T-helper 17 cell (primary cell): ENCODE measurements at regions not wholly inside any gene's neighbourhood (a gene's known extent, or its start where the extent isn't known, plus 50 kb on each side); places are given as distances from the start of the nearest gene placed in this dataset.

Experiments used
- ATAC-seq: fragments of 150-1000 bp; cut with Tn5 transposase; 2 replicates; pipeline ENCODE4 v1.10.0; 2021; ENCODE audit warnings: mild to moderate bottlenecking, moderate library complexity
- DNase-seq, 3 donors: peaks; one replicate each; pipeline versions ENCODE4 v3.0.0 to v3.0.0-alpha.2; 2020 to 2021
- H3K9me3 ChIP-seq: one replicate; pipeline ENCODE4 v1.7.0; 2013; ENCODE audit warnings: low read length, mild to moderate bottlenecking; ENCODE audit not compliant: control insufficient read depth, poor library complexity, severe bottlenecking
- H3K27ac Mint-ChIP-seq: one replicate; pipeline ENCODE4 v1.8.0; 2022; ENCODE audit warnings: mild to moderate bottlenecking, moderate library complexity, mixed read lengths
- H3K27me3 Mint-ChIP-seq: one replicate; pipeline ENCODE4 v1.8.0; 2022; ENCODE audit warnings: mixed read lengths
- H3K36me3 Mint-ChIP-seq: one replicate; pipeline ENCODE4 v1.8.0; 2022; ENCODE audit warnings: low read depth, mixed read lengths
- H3K4me1 Mint-ChIP-seq: one replicate; pipeline ENCODE4 v1.8.0; 2022; ENCODE audit warnings: mild to moderate bottlenecking, mixed read lengths
- H3K4me3 Mint-ChIP-seq: one replicate; pipeline ENCODE4 v1.8.0; 2022; ENCODE audit warnings: mild to moderate bottlenecking, moderate library complexity, mixed read lengths

DNA sequence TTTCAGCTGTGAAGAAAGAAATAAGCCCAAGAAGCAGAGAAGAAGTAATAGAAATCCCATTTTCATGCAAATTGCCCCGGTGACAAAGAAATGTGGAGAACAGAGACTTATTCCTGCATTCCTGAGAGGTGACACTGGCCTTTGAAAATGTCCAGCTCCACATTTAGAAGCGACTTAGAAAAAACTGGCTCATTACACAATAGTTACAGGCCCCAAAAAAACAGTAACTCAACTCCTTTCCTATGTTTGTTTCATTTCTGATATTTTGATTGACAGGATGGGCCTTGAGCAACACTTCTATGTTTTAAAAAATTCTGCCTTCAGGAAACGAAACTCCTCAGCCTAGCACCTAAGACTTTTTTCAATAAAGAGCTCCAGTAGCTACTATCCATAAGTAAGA is 726.9 kb upstream of the TENM4 start:
- no peaks in the 10 kb centered on the region for H3K27me3 Mint-ChIP-seq
- ATAC-seq (no peak), DNase-seq (no peak)
- H3K4me1 Mint-ChIP-seq = no peaks in the 10 kb centered on the region
- no peaks in the 10 kb centered on the region for H3K36me3 Mint-ChIP-seq
- no peaks in the 10 kb centered on the region for H3K9me3 ChIP-seq
- no peak overlapping the region for H3K4me3 Mint-ChIP-seq
- no peak overlapping the region for H3K27ac Mint-ChIP-seq

- Mint-ChIP-seq H3K4me1 (no peaks in the 10 kb centered on the region), H3K36me3 (no peaks in the 10 kb centered on the region), H3K27me3 (no peaks in the 10 kb centered on the region), H3K27ac (no peak overlapping the region), H3K4me3 (no peak overlapping the region)
- DNase-seq = no peak
- H3K9me3 ChIP-seq = no peaks in the 10 kb centered on the region
- no peak for ATAC-seq
Observed at GRCh38 chr11:80165744-80166143, 724.9 kb upstream of the TENM4 start.

- no peaks in the 10 kb centered on the region for H3K4me1 Mint-ChIP-seq
- no peaks in the 10 kb centered on the region for H3K27me3 Mint-ChIP-seq
- no peak overlapping the region for H3K27ac Mint-ChIP-seq
- H3K4me3 Mint-ChIP-seq = no peak overlapping the region
- no peaks in the 10 kb centered on the region for H3K36me3 Mint-ChIP-seq
- H3K9me3 ChIP-seq = no peaks in the 10 kb centered on the region
- DNase-seq (no peak), ATAC-seq (no peak)
Observed at GRCh38 chr11:80163441-80163840, 722.6 kb upstream of the TENM4 start.

DNA sequence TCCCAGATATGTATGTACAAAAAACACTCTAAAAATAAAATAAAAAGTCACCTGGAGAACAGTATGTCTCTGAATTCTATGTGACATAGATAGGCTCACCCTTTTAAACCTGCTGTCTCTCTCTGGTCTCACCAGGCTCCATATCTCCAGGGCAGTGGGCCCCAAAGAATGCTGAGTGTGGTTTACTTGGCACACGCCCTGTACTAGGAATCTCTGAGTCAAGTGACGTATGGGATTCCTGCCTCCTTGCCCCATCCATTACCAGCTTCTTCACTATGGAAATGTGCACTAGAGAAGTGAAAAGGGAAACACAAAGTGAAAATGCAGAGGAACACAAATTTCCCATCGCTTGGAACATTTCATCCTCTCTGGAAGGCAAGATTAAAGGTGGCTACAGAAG is 722.2 kb upstream of the TENM4 start:
- Mint-ChIP-seq H3K4me3 (no peak overlapping the region), H3K27me3 (no peaks in the 10 kb centered on the region), H3K27ac (no peak overlapping the region), H3K36me3 (no peaks in the 10 kb centered on the region), H3K4me1 (no peaks in the 10 kb centered on the region)
- ATAC-seq (no peak), DNase-seq (no peak)
- no peaks in the 10 kb centered on the region for H3K9me3 ChIP-seq

GRCh38 chr11:80162387-80162786 is 721.6 kb upstream of the TENM4 start:
- ATAC-seq (no peak), DNase-seq (no peak)
- no peaks in the 10 kb centered on the region for H3K9me3 ChIP-seq
- no peaks in the 10 kb centered on the region for H3K27me3 Mint-ChIP-seq
- H3K36me3 Mint-ChIP-seq = no peaks in the 10 kb centered on the region
- no peak overlapping the region for H3K4me3 Mint-ChIP-seq
- no peak overlapping the region for H3K27ac Mint-ChIP-seq
- no peaks in the 10 kb centered on the region for H3K4me1 Mint-ChIP-seq

DNA sequence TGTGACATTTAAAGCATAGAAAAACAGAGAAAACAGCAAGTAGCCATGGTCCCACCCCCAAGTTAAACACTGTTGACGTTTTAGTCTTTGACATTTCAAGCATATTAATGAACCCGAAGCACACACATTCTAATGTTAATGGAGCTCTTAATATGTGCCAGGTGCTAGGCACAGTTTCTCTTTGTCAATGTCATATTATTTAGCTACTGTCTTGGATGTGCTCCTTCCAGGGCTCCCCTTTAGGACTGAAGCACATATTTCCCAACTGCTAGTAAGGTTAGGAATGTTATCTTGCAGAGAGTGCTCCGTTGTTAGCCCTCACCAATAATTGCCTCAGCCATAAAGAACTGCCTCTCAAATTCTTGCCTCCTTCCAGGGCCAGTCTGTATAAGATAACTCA is 716.6 kb upstream of the TENM4 start:
- no peaks in the 10 kb centered on the region for H3K9me3 ChIP-seq
- DNase-seq = no peak
- H3K4me1 Mint-ChIP-seq = no peaks in the 10 kb centered on the region
- H3K27ac Mint-ChIP-seq = no peak overlapping the region
- no peak overlapping the region for H3K4me3 Mint-ChIP-seq
- no peak for ATAC-seq
- no peaks in the 10 kb centered on the region for H3K36me3 Mint-ChIP-seq
- no peaks in the 10 kb centered on the region for H3K27me3 Mint-ChIP-seq

DNA sequence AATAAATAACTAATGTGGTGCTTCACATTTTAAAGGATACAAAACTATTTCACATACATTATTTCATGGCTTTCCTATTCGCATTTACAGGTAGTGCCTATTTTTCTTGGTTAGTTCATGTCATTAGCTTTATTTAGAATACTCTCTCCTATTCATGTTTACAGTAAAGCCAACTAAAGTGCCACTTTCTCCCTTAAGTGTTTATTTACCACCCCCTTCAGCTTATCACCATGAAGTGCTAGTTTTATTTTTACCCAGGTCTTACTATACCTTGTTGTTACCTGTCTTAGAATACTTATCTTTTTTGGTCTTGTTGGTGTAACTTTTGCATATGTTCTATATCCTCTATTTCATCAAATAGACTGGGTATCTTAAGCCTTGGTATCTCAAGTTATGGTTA is 715.2 kb upstream of the TENM4 start:
- Mint-ChIP-seq H3K4me1 (no peaks in the 10 kb centered on the region), H3K27me3 (no peaks in the 10 kb centered on the region), H3K4me3 (no peak overlapping the region), H3K27ac (no peak overlapping the region), H3K36me3 (no peaks in the 10 kb centered on the region)
- DNase-seq (no peak), ATAC-seq (no peak)
- H3K9me3 ChIP-seq = no peaks in the 10 kb centered on the region

- Mint-ChIP-seq H3K27ac (no peak overlapping the region), H3K4me3 (no peak overlapping the region), H3K4me1 (no peaks in the 10 kb centered on the region), H3K27me3 (no peaks in the 10 kb centered on the region), H3K36me3 (no peaks in the 10 kb centered on the region)
- no peaks in the 10 kb centered on the region for H3K9me3 ChIP-seq
- ATAC-seq (no peak), DNase-seq (no peak)
Observed at GRCh38 chr11:80155412-80156017, 714.7 kb upstream of the TENM4 start.

DNA sequence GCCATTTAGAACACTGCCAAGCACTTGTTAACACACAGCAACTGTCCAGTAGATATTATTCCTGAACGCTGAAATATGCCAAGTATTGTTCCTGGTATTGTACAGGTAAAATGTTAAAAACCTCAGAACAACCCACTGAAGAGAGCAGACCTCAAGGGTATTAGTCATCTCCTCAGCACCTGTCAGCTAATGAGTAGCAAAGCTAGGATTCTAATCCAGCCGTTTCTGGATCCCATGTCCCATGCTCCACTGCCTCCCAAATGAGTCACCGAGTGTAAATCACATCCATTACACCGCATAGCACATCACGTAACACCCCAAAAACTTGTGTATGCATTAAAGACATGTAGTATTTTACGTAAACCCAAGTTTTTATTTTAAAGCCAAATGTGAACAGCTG is 705.4 kb upstream of the TENM4 start:
- ATAC-seq = no peak
- Mint-ChIP-seq H3K4me1 (no peaks in the 10 kb centered on the region), H3K36me3 (no peaks in the 10 kb centered on the region), H3K27ac (no peak overlapping the region), H3K27me3 (no peaks in the 10 kb centered on the region), H3K4me3 (no peak overlapping the region)
- no peaks in the 10 kb centered on the region for H3K9me3 ChIP-seq
- no peak for DNase-seq

DNA sequence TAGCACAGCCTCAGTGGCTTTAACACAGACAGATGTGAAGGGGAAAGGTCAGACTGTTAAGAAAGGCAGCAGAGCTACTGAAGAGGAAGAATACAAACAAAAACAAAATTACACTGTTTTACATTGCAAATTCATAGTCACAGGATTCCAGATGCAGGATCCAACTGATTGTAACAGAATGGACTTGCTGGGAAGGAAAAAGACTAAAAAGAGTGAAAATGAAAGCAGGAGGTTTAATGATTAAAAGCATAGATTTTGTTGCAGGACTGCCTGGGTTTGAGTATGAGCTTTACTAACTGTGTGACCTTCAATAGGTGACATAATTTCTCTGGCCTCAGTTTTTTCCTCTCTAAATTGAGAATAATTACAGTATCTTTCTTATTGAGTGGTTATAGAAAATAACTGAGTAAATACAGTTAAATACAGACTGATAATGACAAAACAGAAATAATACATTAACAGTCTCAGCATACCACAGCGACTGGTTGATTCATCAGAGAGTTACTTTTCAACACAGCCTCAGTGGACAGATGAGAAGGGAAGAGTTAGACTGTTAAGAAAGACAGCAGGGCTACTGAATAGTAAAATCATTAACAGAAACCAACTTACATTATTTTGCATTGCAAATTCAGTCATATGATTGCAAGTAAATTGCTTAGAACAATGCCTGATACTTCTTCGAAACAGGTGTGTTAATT is 704.2 kb upstream of the TENM4 start:
- ATAC-seq (no peak), DNase-seq (no peak)
- Mint-ChIP-seq H3K27me3 (no peaks in the 10 kb centered on the region), H3K4me1 (no peaks in the 10 kb centered on the region), H3K27ac (no peak overlapping the region), H3K36me3 (no peaks in the 10 kb centered on the region), H3K4me3 (no peak overlapping the region)
- no peaks in the 10 kb centered on the region for H3K9me3 ChIP-seq

GRCh38 chr11:80136991-80137390 is 696.2 kb upstream of the TENM4 start:
- DNase-seq = no peak
- H3K4me3 Mint-ChIP-seq = no peak overlapping the region
- H3K27ac Mint-ChIP-seq = no peak overlapping the region
- H3K4me1 Mint-ChIP-seq = no peaks in the 10 kb centered on the region
- no peaks in the 10 kb centered on the region for H3K36me3 Mint-ChIP-seq
- H3K9me3 ChIP-seq = no peaks in the 10 kb centered on the region
- ATAC-seq = no peak
- H3K27me3 Mint-ChIP-seq = no peaks in the 10 kb centered on the region

DNA sequence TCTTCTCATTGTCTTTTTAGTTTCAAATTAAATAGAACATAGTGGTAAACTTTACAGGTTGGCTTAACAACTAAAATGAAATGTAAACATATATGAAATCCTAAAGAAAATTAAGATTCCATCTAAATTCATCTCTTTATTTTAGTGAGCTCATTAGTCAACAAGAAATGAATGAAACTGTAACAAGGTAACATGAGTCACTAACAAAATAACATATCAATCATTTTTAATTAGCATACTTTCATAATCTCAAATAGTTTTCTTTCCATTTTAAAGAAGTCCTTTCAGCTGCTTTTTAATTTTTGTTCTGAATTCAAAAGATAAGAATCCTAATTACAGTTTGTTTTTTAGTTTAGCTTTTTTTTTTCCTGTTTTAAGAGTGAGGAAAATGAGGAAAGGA is 688.6 kb upstream of the TENM4 start:
- Mint-ChIP-seq H3K27me3 (no peaks in the 10 kb centered on the region), H3K27ac (no peak overlapping the region), H3K4me3 (no peak overlapping the region), H3K4me1 (no peaks in the 10 kb centered on the region), H3K36me3 (no peaks in the 10 kb centered on the region)
- no peak for DNase-seq
- no peaks in the 10 kb centered on the region for H3K9me3 ChIP-seq
- no peak for ATAC-seq

GRCh38 chr11:80122211-80122610 is 681.4 kb upstream of the TENM4 start:
- Mint-ChIP-seq H3K27ac (no peak overlapping the region), H3K4me1 (no peaks in the 10 kb centered on the region), H3K4me3 (no peak overlapping the region), H3K27me3 (no peaks in the 10 kb centered on the region), H3K36me3 (no peaks in the 10 kb centered on the region)
- ATAC-seq (no peak), DNase-seq (no peak)
- no peaks in the 10 kb centered on the region for H3K9me3 ChIP-seq

DNA sequence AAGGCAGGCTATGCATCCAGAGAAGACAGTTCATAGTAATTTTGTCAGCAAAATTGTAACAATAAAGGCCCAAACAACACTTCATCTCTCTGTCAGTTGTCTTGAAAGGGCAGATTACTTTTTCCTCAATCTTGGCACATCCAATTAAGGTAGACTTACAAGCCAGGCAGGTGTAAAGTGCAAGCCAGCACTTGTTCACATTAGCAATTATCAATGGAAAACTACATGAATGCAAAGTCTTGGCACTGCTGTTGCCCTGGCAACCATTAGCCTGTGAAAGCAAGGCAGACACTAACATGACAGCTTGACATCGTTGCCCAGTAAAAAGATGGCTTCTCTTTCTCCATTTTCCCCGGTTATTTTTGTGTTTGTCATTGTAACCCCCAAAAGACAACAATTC is 677.2 kb upstream of the TENM4 start:
- Mint-ChIP-seq H3K36me3 (no peaks in the 10 kb centered on the region), H3K27ac (no peak overlapping the region), H3K27me3 (no peaks in the 10 kb centered on the region), H3K4me1 (no peaks in the 10 kb centered on the region), H3K4me3 (no peak overlapping the region)
- ATAC-seq (no peak), DNase-seq (no peak)
- no peaks in the 10 kb centered on the region for H3K9me3 ChIP-seq
